ENCODE measurements at regions not wholly inside any gene's neighbourhood (a gene's known extent, or its start where the extent isn't known, plus 50 kb on each side); places are given as distances from the start of the nearest gene placed in this dataset.

GRCh38 chr4:152072906-152073305 lies 312.1 kb upstream of the GATB start:
- H3K27ac Mint-ChIP-seq: no peak overlapping the region
- H3K36me3 Mint-ChIP-seq (ENCODE audit: insufficient read depth): no peaks in the 10 kb centered on the region
- no peak for TF ChIP-seq CTCF (IDR thresholded peaks at IDR 0.05; ENCODE audit: unreplicated experiment)
- H3K27me3 Mint-ChIP-seq: peaks cover 16% of the 10 kb centered on the region
- no peaks in the 10 kb centered on the region for H3K9me3 Mint-ChIP-seq (ENCODE audit: low read depth)
- DNase-seq (ENCODE audit: low spot score, unreplicated experiment): no peak
- H3K4me3 Mint-ChIP-seq (ENCODE audit: low read depth): no peak overlapping the region
- H3K4me1 Mint-ChIP-seq (ENCODE audit: low read depth): peaks cover 9% of the 10 kb centered on the region

GRCh38 chr4:152072001-152072485 lies 311.2 kb upstream of the GATB start:
- TF ChIP-seq CTCF (IDR thresholded peaks at IDR 0.05; ENCODE audit: unreplicated experiment): no peak
- Mint-ChIP-seq H3K36me3 (ENCODE audit: insufficient read depth) (no peaks in the 10 kb centered on the region), H3K4me3 (ENCODE audit: low read depth) (no peak overlapping the region), H3K9me3 (ENCODE audit: low read depth) (no peaks in the 10 kb centered on the region), H3K27ac (no peak overlapping the region), H3K4me1 (ENCODE audit: low read depth) (peaks cover 9% of the 10 kb centered on the region), H3K27me3 (peaks cover 16% of the 10 kb centered on the region)
- DNase-seq (ENCODE audit: low spot score, unreplicated experiment): no peak

GRCh38 chr4:152070854-152071253 lies 310.0 kb upstream of the GATB start:
- Mint-ChIP-seq H3K27ac (no peak overlapping the region), H3K9me3 (ENCODE audit: low read depth) (no peaks in the 10 kb centered on the region), H3K27me3 (peaks cover 17% of the 10 kb centered on the region), H3K4me1 (ENCODE audit: low read depth) (peaks cover 9% of the 10 kb centered on the region), H3K4me3 (ENCODE audit: low read depth) (no peak overlapping the region), H3K36me3 (ENCODE audit: insufficient read depth) (no peaks in the 10 kb centered on the region)
- no peak for TF ChIP-seq CTCF (IDR thresholded peaks at IDR 0.05; ENCODE audit: unreplicated experiment)
- DNase-seq (ENCODE audit: low spot score, unreplicated experiment): no peak

GRCh38 chr4:152068866-152069265 lies 308.1 kb upstream of the GATB start:
- Mint-ChIP-seq H3K4me1 (ENCODE audit: low read depth) (peaks cover 16% of the 10 kb centered on the region), H3K4me3 (ENCODE audit: low read depth) (no peak overlapping the region)

GRCh38 chr4:152065545-152065944 lies 304.7 kb upstream of the GATB start:
- Mint-ChIP-seq H3K4me1 (ENCODE audit: low read depth) (peaks cover 10% of the 10 kb centered on the region), H3K9me3 (ENCODE audit: low read depth) (no peaks in the 10 kb centered on the region), H3K36me3 (ENCODE audit: insufficient read depth) (no peaks in the 10 kb centered on the region), H3K4me3 (ENCODE audit: low read depth) (no peak overlapping the region), H3K27ac (no peak overlapping the region), H3K27me3 (peaks cover 10% of the 10 kb centered on the region)
- DNase-seq (ENCODE audit: low spot score, unreplicated experiment): no peak
- TF ChIP-seq CTCF (IDR thresholded peaks at IDR 0.05; ENCODE audit: unreplicated experiment): no peak

More at GRCh38 chr4:152068866-152069265, 308.1 kb upstream of the GATB start:
- DNase-seq (ENCODE audit: low spot score, unreplicated experiment): no peak
- H3K36me3 Mint-ChIP-seq (ENCODE audit: insufficient read depth): no peaks in the 10 kb centered on the region
- H3K9me3 Mint-ChIP-seq (ENCODE audit: low read depth): no peaks in the 10 kb centered on the region
- H3K27me3 Mint-ChIP-seq: peaks cover 10% of the 10 kb centered on the region
- H3K27ac Mint-ChIP-seq: no peak overlapping the region
- TF ChIP-seq CTCF (IDR thresholded peaks at IDR 0.05; ENCODE audit: unreplicated experiment): no peak

All from progenitor cell of endocrine pancreas (in vitro differentiated cells).